ENCODE measurements at regions not wholly inside any gene's neighbourhood (a gene's known extent, or its start where the extent isn't known, plus 50 kb on each side); places are given as distances from the start of the nearest gene placed in this dataset.

GRCh38 chr1:39091845-39092645, 65.9 kb downstream of the NDUFS5 start:
- Histone ChIP-seq H3K4me2 (ENCODE audit: low read length) (peak overlapping the region; percentile 52), H3K79me2 (ENCODE audit: low read length) (no peaks in the 10 kb centered on the region), H3K4me3 (ENCODE audit: low read length) (peak overlapping the region; percentile 20; the same call in 1 of the 2 replicates), H3K9ac (ENCODE audit: low read length) (no peak overlapping the region), H3K27ac (ENCODE audit: low read length) (no peak overlapping the region), H3K27me3 (ENCODE audit: low read depth, low read length) (no peaks in the 10 kb centered on the region), H2AFZ (ENCODE audit: low read depth, low read length) (peak overlapping the region; percentile 15; the same call in 1 of the 2 replicates), H3K36me3 (replicated peaks; ENCODE audit: low read depth, low read length) (no peaks in the 10 kb centered on the region), H3K4me1 (ENCODE audit: low read length) (peaks cover 3% of the 10 kb centered on the region; the same call in 1 of the 2 replicates), H4K20me1 (ENCODE audit: insufficient read depth, low read length) (no peaks in the 10 kb centered on the region), H3K9me3 (ENCODE audit: insufficient read depth, low read length) (no peaks in the 10 kb centered on the region)
- TF ChIP-seq CTCF (IDR thresholded peaks at IDR 0.05; ENCODE audit: low read depth, low read length) (peak; percentile 71), EZH2phosphoT487 (IDR thresholded peaks at IDR 0.05; ENCODE audit: low read depth) (no peak)

DNA sequence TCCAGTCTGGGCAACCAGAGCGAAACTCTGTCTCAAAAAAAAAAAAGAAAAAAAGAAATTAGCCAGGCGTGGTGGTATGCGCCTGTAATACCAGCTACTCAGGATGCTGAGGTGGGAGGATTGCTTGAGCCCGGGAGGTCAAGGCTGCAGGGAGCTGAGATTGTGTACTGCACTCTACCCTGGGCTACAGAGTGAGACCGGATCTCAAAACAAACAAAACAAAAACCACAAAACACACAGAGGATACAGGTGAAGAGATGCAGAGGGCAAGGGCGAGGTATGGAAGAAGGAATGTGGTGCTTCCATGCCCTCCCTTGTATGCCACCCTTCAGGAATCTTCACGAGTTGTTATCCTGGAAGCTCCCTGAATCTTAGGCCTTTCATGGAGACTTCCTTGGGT, 68.5 kb downstream of the NDUFS5 start:
- TF ChIP-seq CTCF (IDR thresholded peaks at IDR 0.05; ENCODE audit: low read depth, low read length) (no peak), EZH2phosphoT487 (IDR thresholded peaks at IDR 0.05; ENCODE audit: low read depth) (no peak)
- no peak overlapping the region for H3K4me2 ChIP-seq (ENCODE audit: low read length)
- H3K9ac ChIP-seq (ENCODE audit: low read length): no peak overlapping the region
- no peak overlapping the region for H3K27ac ChIP-seq (ENCODE audit: low read length)
- H3K36me3 ChIP-seq (replicated peaks; ENCODE audit: low read depth, low read length): no peaks in the 10 kb centered on the region
- H3K4me1 ChIP-seq (ENCODE audit: low read length): peaks cover 3% of the 10 kb centered on the region; the same call in 1 of the 2 replicates
- no peaks in the 10 kb centered on the region for H4K20me1 ChIP-seq (ENCODE audit: insufficient read depth, low read length)
- no peaks in the 10 kb centered on the region for H3K27me3 ChIP-seq (ENCODE audit: low read depth, low read length)
- H3K9me3 ChIP-seq (ENCODE audit: insufficient read depth, low read length): no peaks in the 10 kb centered on the region
- H2AFZ ChIP-seq (ENCODE audit: low read depth, low read length): no peak overlapping the region
- H3K4me3 ChIP-seq (ENCODE audit: low read length): no peak overlapping the region
- H3K79me2 ChIP-seq (ENCODE audit: low read length): no peaks in the 10 kb centered on the region

GRCh38 chr1:39098546-39099250, 72.5 kb downstream of the NDUFS5 start:
- Histone ChIP-seq H3K4me3 (ENCODE audit: low read length) (no peak overlapping the region), H3K27ac (ENCODE audit: low read length) (no peak overlapping the region), H3K9ac (ENCODE audit: low read length) (no peak overlapping the region), H3K79me2 (ENCODE audit: low read length) (no peaks in the 10 kb centered on the region), H3K36me3 (replicated peaks; ENCODE audit: low read depth, low read length) (no peaks in the 10 kb centered on the region), H3K4me2 (ENCODE audit: low read length) (no peak overlapping the region), H3K4me1 (ENCODE audit: low read length) (peaks cover 16% of the 10 kb centered on the region), H2AFZ (ENCODE audit: low read depth, low read length) (no peak overlapping the region), H4K20me1 (ENCODE audit: insufficient read depth, low read length) (no peaks in the 10 kb centered on the region), H3K9me3 (ENCODE audit: insufficient read depth, low read length) (no peaks in the 10 kb centered on the region), H3K27me3 (ENCODE audit: low read depth, low read length) (no peaks in the 10 kb centered on the region)
- TF ChIP-seq EZH2phosphoT487 (IDR thresholded peaks at IDR 0.05; ENCODE audit: low read depth) (no peak), CTCF (IDR thresholded peaks at IDR 0.05; ENCODE audit: low read depth, low read length) (peak; percentile 64)
